HK-2 (cell line): ENCODE measurements at regions not wholly inside any gene's neighbourhood (a gene's known extent, or its start where the extent isn't known, plus 50 kb on each side); places are given as distances from the start of the nearest gene placed in this dataset.

ENCODE experiments used
- DNase-seq: peaks from one replicate; pipeline ENCODE4 v3.0.0-alpha.2; 2018; ENCODE audit not compliant: unreplicated experiment

- DNase-seq: no peak
These were observed 287.4 kb downstream of the CDK5RAP2 start for GRCh38 chr9:120292606-120293005.

- DNase-seq: no peak
These were observed 288.9 kb downstream of the CDK5RAP2 start for GRCh38 chr9:120291050-120291449.

- DNase-seq: no peak
These were observed 289.7 kb downstream of the CDK5RAP2 start for GRCh38 chr9:120289990-120290975.

GRCh38 chr9:120289098-120289497, 290.9 kb downstream of the CDK5RAP2 start:
- DNase-seq: no peak

GRCh38 chr9:120286530-120286929, 293.4 kb downstream of the CDK5RAP2 start:
- DNase-seq: no peak

DNA sequence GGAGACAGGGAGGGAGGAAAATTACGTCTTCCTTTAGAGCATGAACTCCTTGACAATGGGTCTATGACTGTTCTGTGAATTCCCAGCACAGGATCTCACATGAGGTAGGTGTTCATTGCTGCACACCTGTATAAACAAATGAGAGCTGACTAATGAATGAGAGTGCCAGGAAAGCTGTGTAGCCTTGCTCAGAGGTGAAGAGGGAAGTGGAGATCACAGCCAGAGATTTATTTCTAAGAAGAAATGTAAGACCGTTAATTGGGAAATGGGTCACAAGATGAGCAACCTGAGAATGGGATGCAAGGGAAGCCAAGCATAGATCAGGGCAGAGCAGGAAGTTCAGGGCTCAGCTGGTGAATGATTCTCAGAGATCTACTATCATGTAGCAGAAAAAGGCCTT, 295.1 kb downstream of the CDK5RAP2 start:
- no peak for DNase-seq

- no peak for DNase-seq
These were observed 298.3 kb downstream of the CDK5RAP2 start for GRCh38 chr9:120281665-120282064.

GRCh38 chr9:120267929-120268328, 312.0 kb downstream of the CDK5RAP2 start:
- no peak for DNase-seq

DNA sequence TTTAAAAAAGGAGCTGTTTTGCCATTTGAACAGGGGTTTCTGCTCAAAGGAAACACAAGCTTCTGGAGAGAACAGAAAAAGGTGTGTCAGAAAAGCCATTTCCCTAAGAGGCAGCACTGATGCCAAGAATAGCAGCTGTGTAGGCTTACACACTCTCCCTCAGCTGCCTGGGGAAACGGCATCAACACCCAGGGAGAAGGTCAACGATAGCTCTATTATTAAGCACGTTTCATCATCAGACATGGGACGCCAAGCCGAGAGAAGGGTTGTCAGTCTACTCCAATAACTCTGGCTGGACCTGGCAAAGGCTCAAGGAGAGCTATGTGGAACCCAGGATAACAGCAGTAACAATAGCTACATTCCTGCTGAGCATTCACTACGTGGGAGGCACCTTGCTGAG, 314.2 kb downstream of the CDK5RAP2 start:
- DNase-seq: no peak

DNA sequence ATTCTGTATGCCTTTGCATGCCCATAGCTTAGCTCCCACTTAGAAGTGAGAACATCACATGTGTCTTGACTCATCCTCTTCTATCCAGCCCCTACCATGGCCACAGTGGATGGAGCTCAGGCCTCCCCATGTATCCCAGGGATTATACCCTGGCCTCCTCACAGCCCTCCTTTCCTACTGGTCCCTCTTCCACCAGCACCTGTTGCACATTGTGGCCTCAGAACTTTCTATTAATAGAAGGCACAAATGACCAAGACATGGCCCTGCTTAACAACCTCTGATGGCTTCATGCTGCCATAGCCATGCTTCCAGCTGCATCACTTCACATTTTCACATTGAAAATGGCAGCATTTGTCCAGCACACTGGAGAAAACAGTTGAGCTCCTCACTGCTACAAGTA, 315.4 kb downstream of the CDK5RAP2 start:
- DNase-seq: no peak

DNA sequence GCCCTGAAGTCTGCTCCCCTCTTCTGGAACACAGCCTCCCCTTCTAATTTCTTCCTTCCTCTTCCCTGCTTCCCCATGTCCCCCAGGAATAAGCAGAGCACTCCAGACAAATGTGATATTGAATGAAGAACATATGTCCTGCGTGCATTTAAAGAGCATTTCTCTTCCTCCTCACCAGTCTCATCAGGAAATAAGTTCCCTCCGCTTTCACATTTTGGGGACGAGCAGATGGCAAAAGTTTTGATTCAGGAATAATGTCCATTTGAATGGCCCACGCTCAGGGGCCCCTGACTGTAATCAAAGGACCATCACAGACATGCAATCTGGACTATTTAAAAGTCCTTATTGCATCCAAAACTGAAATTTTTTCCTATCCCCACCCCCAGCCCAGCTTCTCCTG, 316.1 kb downstream of the CDK5RAP2 start:
- DNase-seq: no peak

DNA sequence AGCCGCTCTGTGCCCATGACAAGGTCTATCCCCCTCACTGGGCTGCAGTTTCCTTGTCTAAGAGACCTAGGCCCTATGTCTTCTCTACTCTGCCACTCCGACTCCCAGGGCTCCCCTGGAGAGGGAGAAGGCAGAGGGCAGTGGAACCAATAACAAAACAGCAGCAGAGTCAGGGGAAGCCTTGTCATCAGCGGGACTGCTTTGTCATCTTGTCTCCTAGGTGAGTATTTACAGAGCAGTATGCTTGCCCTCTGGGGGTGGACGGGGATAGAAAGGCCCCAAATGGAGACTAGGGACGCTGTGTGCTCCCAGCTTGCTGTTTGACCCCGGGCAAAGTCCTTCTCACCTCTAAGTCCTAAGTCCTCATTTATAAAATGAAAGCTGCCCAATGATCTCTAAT, 318.5 kb downstream of the CDK5RAP2 start:
- DNase-seq: no peak

DNA sequence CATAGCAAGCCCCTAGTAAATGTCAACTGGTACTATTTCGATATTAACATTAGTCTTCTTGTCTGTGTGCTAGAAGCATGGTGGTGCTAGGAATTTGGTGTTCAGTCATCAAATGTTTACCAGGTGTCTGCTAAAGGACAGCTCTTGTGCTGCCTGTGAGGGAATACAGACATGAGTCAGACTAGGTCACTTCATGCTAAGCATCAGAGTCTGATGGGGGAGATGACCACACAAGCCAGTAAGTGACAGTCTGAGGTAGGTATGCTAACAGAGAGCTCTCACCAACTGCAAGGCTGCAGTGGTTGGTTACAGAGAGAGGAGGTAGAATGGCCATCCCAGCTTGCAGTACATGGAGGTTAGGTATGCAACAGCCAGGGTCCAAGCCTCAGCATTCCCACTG, 320.9 kb downstream of the CDK5RAP2 start:
- no peak for DNase-seq

GRCh38 chr9:120258096-120258495, 321.9 kb downstream of the CDK5RAP2 start:
- DNase-seq: no peak

GRCh38 chr9:120257483-120257882, 322.5 kb downstream of the CDK5RAP2 start:
- DNase-seq: no peak

DNA sequence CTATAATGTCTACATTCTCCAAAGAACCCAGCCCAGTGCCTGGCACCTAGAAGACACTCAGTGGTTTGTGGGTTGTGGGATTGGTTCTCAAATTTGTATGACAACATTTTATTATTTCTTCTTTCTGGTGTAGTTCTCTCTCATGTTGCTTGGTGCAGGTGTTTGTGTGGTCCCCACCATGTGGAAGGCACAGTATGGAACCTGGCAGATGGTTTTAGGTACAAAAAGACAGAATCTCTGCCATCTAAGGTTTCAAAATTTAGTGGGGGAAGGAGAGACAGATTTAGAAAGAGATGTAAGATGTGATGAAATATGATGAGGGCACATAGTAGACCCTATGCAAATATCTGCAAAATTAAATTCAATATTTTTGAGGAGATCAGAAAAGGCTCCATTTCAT, 323.8 kb downstream of the CDK5RAP2 start:
- DNase-seq: no peak

- DNase-seq: no peak
These were observed 327.7 kb downstream of the CDK5RAP2 start for GRCh38 chr9:120252248-120252647.

GRCh38 chr9:120242116-120242811, 337.7 kb downstream of the CDK5RAP2 start:
- no peak for DNase-seq

GRCh38 chr9:120236596-120236995, 343.4 kb downstream of the CDK5RAP2 start:
- no peak for DNase-seq

GRCh38 chr9:120235081-120235480, 344.9 kb downstream of the CDK5RAP2 start:
- DNase-seq: no peak

GRCh38 chr9:120230227-120230626, 349.7 kb downstream of the CDK5RAP2 start:
- no peak for DNase-seq

DNA sequence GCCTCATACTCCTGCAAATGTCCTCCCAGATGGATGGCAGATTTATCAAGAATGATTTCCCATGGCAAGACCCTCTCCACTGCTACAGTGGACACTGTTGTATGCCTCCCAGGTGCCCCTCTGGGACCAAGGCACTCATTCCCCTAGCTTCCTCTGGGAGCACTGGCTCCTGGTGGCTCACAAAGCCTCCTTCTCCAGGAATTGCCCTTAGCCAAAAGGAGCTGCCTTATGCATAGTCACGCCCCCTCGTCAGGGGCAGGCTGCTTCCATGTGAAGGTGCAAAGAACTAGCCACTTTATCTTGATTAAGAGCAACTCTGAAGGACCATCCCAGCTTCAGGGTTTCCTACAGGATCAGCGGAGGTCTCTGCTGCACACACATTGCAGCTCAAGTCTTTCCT, 358.1 kb downstream of the CDK5RAP2 start:
- no peak for DNase-seq

GRCh38 chr9:120214332-120214731, 365.6 kb downstream of the CDK5RAP2 start:
- no peak for DNase-seq
